Gastroesophageal sphincter (tissue), 4 donors: ENCODE measurements at regions not wholly inside any gene's neighbourhood (a gene's known extent, or its start where the extent isn't known, plus 50 kb on each side); places are given as distances from the start of the nearest gene placed in this dataset.

Source experiments
- ATAC-seq: fragments of 150-250 bp; one replicate; pipeline ENCODE4 v1.9.1; 2016; ENCODE audit warnings: mild to moderate bottlenecking, moderate library complexity
- H3K27ac ChIP-seq, 4 donors: fragments of 200-600 bp; sonication (generic) in 3 of 4; 1 replicate in 3 of 4; 2 replicates in 1 of 4; pipeline ENCODE4 v1.5.1; 2016 to 2019
- H3K27me3 ChIP-seq: fragments of 200-600 bp; sonication (generic); one replicate; pipeline ENCODE4 v1.5.1; 2019
- H3K36me3 ChIP-seq, 2 donors: fragments of 200-600 bp; sonication (generic); one replicate each; pipeline ENCODE4 v1.5.1; 2019; ENCODE audit warnings: control low read depth in 1 of 2
- H3K4me1 ChIP-seq, 3 donors: fragments of 200-600 bp; sonication (generic); 1 replicate in 2 of 3; 2 replicates in 1 of 3; pipeline ENCODE4 v1.5.1; 2016 to 2019; ENCODE audit warnings: control low read depth in 2 of 3
- H3K4me3 ChIP-seq, 2 donors: fragments of 200-600 bp; sonication (generic); one replicate each; pipeline ENCODE4 v1.5.1; 2019; ENCODE audit warnings: mild to moderate bottlenecking in 1 of 2, moderate library complexity in 1 of 2
- H3K9me3 ChIP-seq, 3 donors: fragments of 200-600 bp; sonication (generic); one replicate each; pipeline ENCODE4 v1.5.1; 2017 to 2019; ENCODE audit warnings: control low read depth in 2 of 3
- CTCF ChIP-seq, 4 experiments: fragments of 200-600 bp in 2 of 4; fragments of 450-650 bp in 2 of 4; sonication (generic) in 1 of 4; IDR thresholded peaks; one replicate each; pipeline ENCODE4 v1.5.1; 2017 to 2019; ENCODE audit warnings: antibody characterized with exemption in 4 of 4, mild to moderate bottlenecking in 2 of 4, moderate library complexity in 2 of 4
- EP300 ChIP-seq: sonication (generic); formaldehyde crosslinking; IDR thresholded peaks from one replicate; pipeline ENCODE4 v1.6.1; 2017; ENCODE audit warnings: antibody characterized with exemption, mild to moderate bottlenecking
- POLR2A ChIP-seq, 2 donors: fragments of 450-650 bp; IDR thresholded peaks; one replicate each; pipeline ENCODE4 v1.6.1; 2017; ENCODE audit warnings: antibody characterized with exemption in 2 of 2, mild to moderate bottlenecking in 2 of 2, moderate library complexity in 1 of 2
- POLR2AphosphoS5 ChIP-seq: sonication (generic); formaldehyde crosslinking; IDR thresholded peaks from one replicate; pipeline ENCODE4 v1.6.1; 2017; ENCODE audit warnings: antibody characterized with exemption
- WGBS, 2 donors: methylation state at CpG; one replicate each; pipeline ENCODE4 v1.1.5; 2018; ENCODE audit warnings: low coverage in 1 of 2; 5-methylcytosine and 5-hydroxymethylcytosine counted together

GRCh38 chr16:5769513-5769912, 671.9 kb upstream of the EEF2KMT start:
- H3K27me3 ChIP-seq, result no peaks in the 10 kb centered on the region
- H3K27ac ChIP-seq, result no peak overlapping the region
- ATAC-seq, result no peak
- WGBS, 2 donors, result 61 to 81% methylated on average over 4 to 5 of the region's 5 CpGs
- H3K36me3 ChIP-seq, result no peaks in the 10 kb centered on the region
- TF ChIP-seq CTCF (IDR thresholded peaks at IDR 0.05) (no peak), EP300 (no peak), POLR2A (IDR thresholded peaks at IDR 0.05) (no peak), POLR2AphosphoS5 (no peak)
- no peak overlapping the region for H3K4me3 ChIP-seq
- no peaks in the 10 kb centered on the region for H3K9me3 ChIP-seq
- H3K4me1 ChIP-seq, result no peaks in the 10 kb centered on the region

- no peaks in the 10 kb centered on the region for H3K27me3 ChIP-seq
- no peak overlapping the region for H3K27ac ChIP-seq
- WGBS, 2 donors, result 70 to 93% methylated on average over 3 to 5 of the region's 7 CpGs
- no peak overlapping the region for H3K4me3 ChIP-seq
- no peak for TF ChIP-seq CTCF (IDR thresholded peaks at IDR 0.05)
- no peak for TF ChIP-seq EP300
- no peak for TF ChIP-seq POLR2AphosphoS5
- no peak for TF ChIP-seq POLR2A (IDR thresholded peaks at IDR 0.05)
- no peak for ATAC-seq
- H3K36me3 ChIP-seq, result no peaks in the 10 kb centered on the region
- H3K9me3 ChIP-seq, result no peaks in the 10 kb centered on the region
- H3K4me1 ChIP-seq, result no peaks in the 10 kb centered on the region
These were observed 670.9 kb upstream of the EEF2KMT start for GRCh38 chr16:5768445-5768844.

DNA sequence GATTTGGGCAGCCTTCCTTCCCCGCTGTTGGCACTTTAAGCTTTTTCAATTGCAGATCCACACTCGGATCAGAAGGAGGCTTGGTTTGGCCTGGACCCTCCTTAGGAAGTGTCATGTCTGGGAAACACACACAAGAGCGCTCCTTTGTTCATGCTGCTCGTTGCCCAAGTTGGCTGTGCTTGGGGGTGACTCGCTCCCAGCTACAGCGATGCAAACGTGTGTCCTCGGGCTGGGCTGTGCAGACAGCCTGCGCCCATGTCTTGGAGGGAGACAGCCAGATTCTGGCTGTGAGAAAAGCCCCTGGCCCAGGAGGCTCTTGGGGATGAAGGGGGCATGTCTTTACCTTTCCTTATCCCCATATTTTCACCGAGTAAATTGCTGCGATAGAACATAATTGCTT, 665.6 kb upstream of the EEF2KMT start:
- Histone ChIP-seq H3K27ac (no peak overlapping the region), H3K27me3 (no peaks in the 10 kb centered on the region), H3K9me3 (no peaks in the 10 kb centered on the region), H3K4me3 (no peak overlapping the region), H3K4me1 (no peaks in the 10 kb centered on the region), H3K36me3 (no peaks in the 10 kb centered on the region)
- 52 to 67% methylated on average over 6 of the region's 11 CpGs for WGBS, 2 donors
- no peak for ATAC-seq
- TF ChIP-seq CTCF (IDR thresholded peaks at IDR 0.05) (no peak), EP300 (no peak), POLR2A (IDR thresholded peaks at IDR 0.05) (no peak), POLR2AphosphoS5 (no peak)

GRCh38 chr16:5762362-5762761, 664.8 kb upstream of the EEF2KMT start:
- TF ChIP-seq POLR2AphosphoS5 (no peak), CTCF (IDR thresholded peaks at IDR 0.05) (no peak), POLR2A (IDR thresholded peaks at IDR 0.05) (no peak)

GRCh38 chr16:5761592-5761991, 664.0 kb upstream of the EEF2KMT start:
- H3K4me1 ChIP-seq, result no peaks in the 10 kb centered on the region
- WGBS, 2 donors, result 60 to 73% methylated on average over 1 to 2 of the region's 2 CpGs
- H3K36me3 ChIP-seq, result no peaks in the 10 kb centered on the region
- no peak for ATAC-seq
- H3K27ac ChIP-seq, result no peak overlapping the region
- no peaks in the 10 kb centered on the region for H3K27me3 ChIP-seq
- TF ChIP-seq EP300 (no peak), CTCF (IDR thresholded peaks at IDR 0.05) (no peak), POLR2AphosphoS5 (no peak), POLR2A (IDR thresholded peaks at IDR 0.05) (no peak)
- no peaks in the 10 kb centered on the region for H3K9me3 ChIP-seq
- no peak overlapping the region for H3K4me3 ChIP-seq

More at GRCh38 chr16:5762362-5762761, 664.8 kb upstream of the EEF2KMT start:
- Histone ChIP-seq H3K9me3 (no peaks in the 10 kb centered on the region), H3K36me3 (no peaks in the 10 kb centered on the region), H3K4me1 (no peaks in the 10 kb centered on the region), H3K4me3 (no peak overlapping the region), H3K27me3 (no peaks in the 10 kb centered on the region), H3K27ac (no peak overlapping the region)
- ATAC-seq, result no peak
- WGBS, 2 donors, result 83 to 84% methylated on average over 9 to 10 of the region's 10 CpGs
